Upper lobe of right lung (tissue), 1 donor: ENCODE measurements at regions not wholly inside any gene's neighbourhood (a gene's known extent, or its start where the extent isn't known, plus 50 kb on each side); places are given as distances from the start of the nearest gene placed in this dataset.

Source experiments
- ATAC-seq: fragments of 200-7000 bp; cut with Tn5 transposase; one replicate; pipeline ENCODE4 v1.9.1; 2020; ENCODE audit warnings: mild to moderate bottlenecking, moderate library complexity
- DNase-seq: peaks from one replicate; pipeline ENCODE4 v3.0.0-alpha.2; 2020
- H3K27ac ChIP-seq: fragments of 200-600 bp; one replicate; pipeline ENCODE4 v1.8.0; 2022
- H3K27me3 ChIP-seq: fragments of 200-600 bp; one replicate; pipeline ENCODE4 v1.8.0; 2022; ENCODE audit warnings: mild to moderate bottlenecking
- H3K36me3 ChIP-seq: fragments of 200-600 bp; one replicate; pipeline ENCODE4 v1.8.0; 2022
- H3K4me1 ChIP-seq: fragments of 200-600 bp; one replicate; pipeline ENCODE4 v1.8.0; 2022
- H3K4me3 ChIP-seq: fragments of 200-600 bp; one replicate; pipeline ENCODE4 v1.8.0; 2022; ENCODE audit warnings: mild to moderate bottlenecking
- H3K9me3 ChIP-seq: fragments of 200-600 bp; one replicate; pipeline ENCODE4 v1.8.0; 2022
- intact Hi-C: fragments of 100-400 bp; cut with DNase I; formaldehyde crosslinking; loops from one replicate; pipeline ENCODE4 v1.11.0; 2022
- TF ChIP-seq, protein P1 (sequence below): fragments of 200-600 bp; IDR thresholded peaks from one replicate; pipeline ENCODE4 v1.8.0; 2022; ENCODE audit warnings: antibody characterized with exemption
- donor health status: DM: no; HTN: yes; CAD: no; lungs with severe emphysema.

DNA sequence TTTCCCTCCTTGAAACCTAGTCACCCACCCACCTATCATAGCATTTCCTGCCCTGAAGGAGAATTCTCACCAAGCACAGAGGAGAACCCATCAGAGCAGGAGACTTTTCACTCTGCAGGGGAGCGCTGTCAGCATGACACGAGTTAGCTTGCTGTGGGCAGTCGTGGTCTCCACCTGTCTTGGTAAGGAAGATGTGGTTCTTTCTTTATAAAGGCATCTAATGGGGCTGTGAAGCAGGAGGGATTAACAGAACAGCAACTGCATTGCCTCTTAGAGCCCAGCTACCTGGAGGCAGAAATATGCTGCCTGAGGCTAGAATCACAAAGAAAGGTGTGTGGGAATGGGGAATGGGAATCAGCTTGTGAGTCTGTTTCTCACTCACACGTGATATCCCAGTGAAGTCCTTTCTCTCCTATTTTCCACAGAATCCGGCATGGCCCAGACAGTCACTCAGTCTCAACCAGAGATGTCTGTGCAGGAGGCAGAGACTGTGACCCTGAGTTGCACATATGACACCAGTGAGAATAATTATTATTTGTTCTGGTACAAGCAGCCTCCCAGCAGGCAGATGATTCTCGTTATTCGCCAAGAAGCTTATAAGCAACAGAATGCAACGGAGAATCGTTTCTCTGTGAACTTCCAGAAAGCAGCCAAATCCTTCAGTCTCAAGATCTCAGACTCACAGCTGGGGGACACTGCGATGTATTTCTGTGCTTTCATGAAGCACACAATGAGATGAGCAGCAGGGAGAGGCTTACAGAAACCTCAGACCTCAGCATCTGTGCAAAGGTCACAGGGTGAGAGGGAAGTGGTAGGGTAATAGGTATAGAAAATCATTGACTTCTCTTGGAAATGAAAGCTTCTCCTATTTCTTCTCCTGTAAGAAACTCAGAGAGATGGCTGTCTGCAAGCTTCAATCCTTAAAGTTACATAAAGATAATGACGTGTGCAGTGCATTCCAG lies 316.9 kb downstream of the DAD1 start:
- H3K4me1 ChIP-seq = no peaks in the 10 kb centered on the region
- H3K36me3 ChIP-seq = no peaks in the 10 kb centered on the region
- no peaks in the 10 kb centered on the region for H3K9me3 ChIP-seq
- TF ChIP-seq, protein P1, sequence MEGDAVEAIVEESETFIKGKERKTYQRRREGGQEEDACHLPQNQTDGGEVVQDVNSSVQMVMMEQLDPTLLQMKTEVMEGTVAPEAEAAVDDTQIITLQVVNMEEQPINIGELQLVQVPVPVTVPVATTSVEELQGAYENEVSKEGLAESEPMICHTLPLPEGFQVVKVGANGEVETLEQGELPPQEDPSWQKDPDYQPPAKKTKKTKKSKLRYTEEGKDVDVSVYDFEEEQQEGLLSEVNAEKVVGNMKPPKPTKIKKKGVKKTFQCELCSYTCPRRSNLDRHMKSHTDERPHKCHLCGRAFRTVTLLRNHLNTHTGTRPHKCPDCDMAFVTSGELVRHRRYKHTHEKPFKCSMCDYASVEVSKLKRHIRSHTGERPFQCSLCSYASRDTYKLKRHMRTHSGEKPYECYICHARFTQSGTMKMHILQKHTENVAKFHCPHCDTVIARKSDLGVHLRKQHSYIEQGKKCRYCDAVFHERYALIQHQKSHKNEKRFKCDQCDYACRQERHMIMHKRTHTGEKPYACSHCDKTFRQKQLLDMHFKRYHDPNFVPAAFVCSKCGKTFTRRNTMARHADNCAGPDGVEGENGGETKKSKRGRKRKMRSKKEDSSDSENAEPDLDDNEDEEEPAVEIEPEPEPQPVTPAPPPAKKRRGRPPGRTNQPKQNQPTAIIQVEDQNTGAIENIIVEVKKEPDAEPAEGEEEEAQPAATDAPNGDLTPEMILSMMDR = no peak
- H3K27ac ChIP-seq = no peak overlapping the region
- no peaks in the 10 kb centered on the region for H3K27me3 ChIP-seq
- no peak for ATAC-seq
- no peak overlapping the region for H3K4me3 ChIP-seq
- DNase-seq = no peak
- intact Hi-C loops = no loop called here

- TF ChIP-seq, protein P1 = no peak
- no peak for DNase-seq
- H3K4me3 ChIP-seq = no peak overlapping the region
- no peaks in the 10 kb centered on the region for H3K4me1 ChIP-seq
- H3K27me3 ChIP-seq = no peaks in the 10 kb centered on the region
- H3K27ac ChIP-seq = no peak overlapping the region
- no peak for ATAC-seq
- no peaks in the 10 kb centered on the region for H3K36me3 ChIP-seq
- no peaks in the 10 kb centered on the region for H3K9me3 ChIP-seq
- intact Hi-C loops = no loop called here
Measured at GRCh38 chr14:22268875-22269274, 320.1 kb downstream of the DAD1 start.

DNA sequence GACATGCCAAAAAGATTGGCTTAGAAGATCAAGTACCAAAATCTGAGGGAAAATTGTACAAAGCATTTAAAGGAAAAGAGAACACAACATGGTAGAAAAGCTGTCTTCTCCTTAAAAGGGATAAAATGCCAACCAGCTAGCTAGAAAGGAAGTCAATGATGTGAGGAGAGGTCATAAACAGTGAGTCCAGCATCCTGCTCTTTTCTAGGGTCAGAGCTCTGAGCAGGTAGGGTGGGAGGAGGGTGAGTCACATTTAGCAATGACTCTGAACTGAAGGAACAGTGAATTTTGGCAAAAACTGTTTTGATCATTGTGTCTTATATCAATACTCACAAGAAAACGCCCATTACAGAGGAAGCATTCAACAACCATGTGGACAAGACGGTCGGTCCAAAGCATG lies 322.3 kb downstream of the DAD1 start:
- Histone ChIP-seq H3K4me1 (no peaks in the 10 kb centered on the region), H3K27ac (no peak overlapping the region), H3K27me3 (no peaks in the 10 kb centered on the region), H3K36me3 (no peaks in the 10 kb centered on the region), H3K9me3 (no peaks in the 10 kb centered on the region), H3K4me3 (no peak overlapping the region)
- intact Hi-C loops = no loop called here
- no peak for ATAC-seq
- TF ChIP-seq, protein P1 = no peak
- no peak for DNase-seq

DNA sequence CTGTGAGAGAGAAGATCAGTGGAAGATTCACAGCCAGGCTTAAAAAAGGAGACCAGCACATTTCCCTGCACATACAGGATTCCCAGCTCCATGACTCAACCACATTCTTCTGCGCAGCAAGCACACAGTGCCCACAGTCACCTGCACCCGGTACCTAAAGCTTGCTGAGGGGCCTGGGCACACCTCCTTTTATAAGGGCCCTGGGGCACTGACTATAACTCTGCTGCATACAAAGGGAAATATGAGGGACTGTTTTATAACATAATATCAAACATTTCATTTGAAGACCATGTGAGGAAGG lies 322.9 kb downstream of the DAD1 start:
- Histone ChIP-seq H3K27me3 (no peaks in the 10 kb centered on the region), H3K9me3 (no peaks in the 10 kb centered on the region), H3K4me3 (no peak overlapping the region), H3K4me1 (no peaks in the 10 kb centered on the region), H3K27ac (no peak overlapping the region), H3K36me3 (no peaks in the 10 kb centered on the region)
- no peak for DNase-seq
- intact Hi-C loops = no loop called here
- ATAC-seq = peak; percentile 54
- TF ChIP-seq, protein P1 = no peak

DNA sequence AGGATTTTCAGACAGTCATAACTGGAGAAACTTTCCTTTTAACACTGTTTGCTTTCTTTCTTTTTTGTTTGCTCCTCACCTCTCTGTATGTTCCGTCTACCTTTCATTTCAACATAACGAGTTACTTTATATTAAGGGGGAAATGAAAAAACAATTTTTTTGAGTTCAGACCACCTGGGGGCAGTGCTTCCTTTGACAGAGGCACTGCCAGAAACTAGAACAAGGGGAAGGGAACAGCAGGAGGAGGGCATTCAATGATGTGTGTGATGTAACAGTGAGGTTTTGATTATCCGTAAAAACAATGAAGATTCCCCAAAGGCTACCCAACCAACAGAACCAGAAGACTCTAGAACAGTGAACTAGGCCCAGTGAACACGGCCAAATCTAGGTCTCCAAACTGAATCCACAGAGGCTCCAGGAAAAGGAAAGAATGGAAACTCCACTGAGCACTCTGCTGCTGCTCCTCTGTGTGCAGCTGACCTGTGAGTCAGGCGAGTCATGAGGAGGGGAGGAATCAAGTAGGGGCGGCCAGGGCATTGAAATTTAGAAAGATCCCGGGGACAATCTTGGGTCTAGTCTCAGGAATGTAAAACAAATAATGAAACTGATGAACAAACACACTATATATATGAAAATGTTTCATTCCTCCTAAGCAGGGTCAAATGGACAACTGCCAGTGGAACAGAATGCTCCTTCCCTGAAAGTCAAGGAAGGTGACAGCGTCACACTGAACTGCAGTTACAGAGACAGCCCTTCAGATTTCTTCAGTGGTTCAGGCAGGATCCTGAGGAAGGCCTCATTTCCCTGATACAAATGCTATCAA lies 323.5 kb downstream of the DAD1 start:
- DNase-seq (no peak), ATAC-seq (peak; percentile 60)

More for the DNA sequence above, 323.5 kb downstream of the DAD1 start:
- Histone ChIP-seq H3K27me3 (no peaks in the 10 kb centered on the region), H3K9me3 (no peaks in the 10 kb centered on the region), H3K4me1 (no peaks in the 10 kb centered on the region), H3K4me3 (no peak overlapping the region), H3K27ac (no peak overlapping the region), H3K36me3 (no peaks in the 10 kb centered on the region)
- TF ChIP-seq, protein P1 = peak; percentile 11
- intact Hi-C loops = no loop called here
